Endothelial cell of umbilical vein (primary cell): ENCODE measurements at regions not wholly inside any gene's neighbourhood (a gene's known extent, or its start where the extent isn't known, plus 50 kb on each side); places are given as distances from the start of the nearest gene placed in this dataset.

ENCODE experiments used
- BruUV-seq: library from RNA; stranded (reverse); fragments of 400-500 nt; replicated peaks from 2 replicates; lab custom pipeline; 2021; lab: Mats Ljungman, UMichigan
- CTCF ChIA-PET: fragments of 300-600, 350-600 bp; sonication (Branson Sonifier 250); formaldehyde crosslinking; loops from one replicate; lab custom pipeline; 2021; ENCODE audit warnings: antibody characterized with exemption, inconsistent platforms; lab: Charles Lee
- POLR2A ChIA-PET: fragments of 300-600, 350-600 bp; sonication (Branson Sonifier 250); formaldehyde crosslinking; loops from one replicate; lab custom pipeline; 2021; ENCODE audit warnings: antibody characterized with exemption, inconsistent platforms; lab: Charles Lee
- DNase-seq: peaks from one replicate; pipeline ENCODE4 v3.0.0-alpha.2; 2011; ENCODE audit warnings: low read depth, low spot score
- FAIRE-seq: peaks from 2 replicates; lab custom pipeline; 2011; peaks lifted over from hg19 to GRCh38; lab: Jason Lieb, UNC
- H2AFZ ChIP-seq: 2 replicates; pipeline ENCODE4 v1.6.0; 2012; ENCODE audit warnings: low read depth, low read length, control low read depth, inconsistent platforms
- H3K27ac ChIP-seq: 2 replicates; pipeline ENCODE4 v1.5.1; 2011; ENCODE audit warnings: low read depth, mild to moderate bottlenecking, control low read depth, low read length, moderate library complexity; ENCODE audit not compliant: insufficient read depth
- H3K27me3 ChIP-seq, 2 experiments: 2 replicates each; pipeline versions ENCODE4 v1.6.0 to v1.6.1; 2011; ENCODE audit warnings: low read length in 2 of 2, mixed read lengths in 1 of 2; ENCODE audit not compliant: control insufficient read depth in 2 of 2, insufficient read depth in 2 of 2
- H3K36me3 ChIP-seq, 2 experiments: 2 replicates in 1 of 2; 3 replicates in 1 of 2; pipeline ENCODE4 v1.5.1; 2011; ENCODE audit warnings: low read length in 2 of 2, mild to moderate bottlenecking in 1 of 2, moderate library complexity in 1 of 2; ENCODE audit not compliant: control insufficient read depth in 2 of 2, insufficient read depth in 2 of 2; ENCODE audit errors: extremely low read depth in 1 of 2
- H3K4me1 ChIP-seq: 3 replicates; pipeline ENCODE4 v1.5.1; 2011; ENCODE audit warnings: mild to moderate bottlenecking, low read length; ENCODE audit not compliant: control insufficient read depth, insufficient read depth; ENCODE audit errors: extremely low read depth
- H3K4me2 ChIP-seq: 2 replicates; pipeline ENCODE4 v1.6.1; 2011; ENCODE audit warnings: low read length, control low read depth, mixed read lengths; ENCODE audit not compliant: insufficient read depth
- H3K4me3 ChIP-seq, 3 experiments: fragments of 200-600 bp in 1 of 3; sonication (generic), shearing (Covaris generic) in 1 of 3; replicated peaks in 1 of 3; 2 replicates each; pipeline ENCODE4 v1.5.1; 2011 to 2016; ENCODE audit warnings: control low read depth in 3 of 3, low read length in 3 of 3, mild to moderate bottlenecking in 2 of 3, inconsistent platforms in 1 of 3, low read depth in 1 of 3, moderate library complexity in 1 of 3; ENCODE audit not compliant: insufficient read depth in 1 of 3
- H3K79me2 ChIP-seq: 2 replicates; pipeline ENCODE4 v1.6.0; 2012; ENCODE audit warnings: low read length, inconsistent platforms; ENCODE audit not compliant: control insufficient read depth, insufficient read depth
- H3K9ac ChIP-seq: replicated peaks from 2 replicates; pipeline ENCODE3; 2011; ENCODE audit warnings: low read length, control low read depth; ENCODE audit not compliant: insufficient read depth; ENCODE audit errors: extremely low read depth
- H3K9me1 ChIP-seq: replicated peaks from 3 replicates; pipeline ENCODE4 v1.6.0; 2011; ENCODE audit warnings: mild to moderate bottlenecking, low read length; ENCODE audit not compliant: control insufficient read depth, insufficient read depth; ENCODE audit errors: extremely low read depth
- H3K9me3 ChIP-seq: replicated peaks from 2 replicates; pipeline ENCODE4 v1.5.1; 2012; ENCODE audit warnings: low read length, inconsistent platforms; ENCODE audit not compliant: control insufficient read depth, insufficient read depth
- H4K20me1 ChIP-seq: replicated peaks from 2 replicates; pipeline ENCODE3; 2011; ENCODE audit warnings: mild to moderate bottlenecking, low read length; ENCODE audit not compliant: control insufficient read depth, insufficient read depth; ENCODE audit errors: extremely low read depth
- EZH2 ChIP-seq: IDR thresholded peaks from 2 replicates; pipeline ENCODE4 v1.6.1; 2012; ENCODE audit warnings: borderline replicate concordance, low read depth, mild to moderate bottlenecking, moderate library complexity, low read length, inconsistent platforms; ENCODE audit not compliant: severe bottlenecking
- FOS ChIP-seq: IDR thresholded peaks from 2 replicates; pipeline ENCODE4 v1.6.1; 2011; ENCODE audit warnings: mild to moderate bottlenecking, low read length, moderate library complexity, borderline replicate concordance; ENCODE audit not compliant: insufficient read depth
- GATA2 ChIP-seq: IDR thresholded peaks from 2 replicates; pipeline ENCODE4 v1.7.0; 2011; ENCODE audit warnings: low read depth, mild to moderate bottlenecking, moderate library complexity, mixed read lengths, low read length; ENCODE audit not compliant: insufficient read length, insufficient read depth
- JUN ChIP-seq: IDR thresholded peaks from 2 replicates; pipeline ENCODE4 v1.6.1; 2011; ENCODE audit warnings: borderline replicate concordance, low read depth; ENCODE audit not compliant: insufficient read length, insufficient read depth
- MYC ChIP-seq: IDR thresholded peaks from one replicate; pipeline ENCODE4 v1.6.1; 2011; ENCODE audit warnings: mild to moderate bottlenecking, low read depth, low read length
- POLR2A ChIP-seq: IDR thresholded peaks from 2 replicates; pipeline ENCODE4 v1.6.1; 2012; ENCODE audit warnings: low read depth, mild to moderate bottlenecking, control low read depth, low read length
- POLR2AphosphoS5 ChIP-seq: IDR thresholded peaks from 2 replicates; pipeline ENCODE4 v1.6.1; 2012; ENCODE audit warnings: low read depth, mild to moderate bottlenecking, control low read depth, low read length, moderate library complexity; ENCODE audit not compliant: insufficient read depth
- dilution Hi-C: fragments of 300-500 bp; cut with MboI; formaldehyde crosslinking; loops from one replicate; pipeline ENCODE4 v1.15.0; 2019; ENCODE audit warnings: low sequenced_read_pairs; ENCODE audit not compliant: extremely low pct_ligation_motif_present
- intact Hi-C: fragments of 100-400 bp; cut with micrococcal nuclease; formaldehyde crosslinking; loops from one replicate; pipeline ENCODE4 v1.10.0; 2022
- TF ChIP-seq, protein P1 (sequence below), 2 donors: IDR thresholded peaks; 1 replicate in 1 of 2; 2 replicates in 1 of 2; pipeline ENCODE4 v1.5.1; 2011; ENCODE audit warnings: low read length in 2 of 2, mild to moderate bottlenecking in 2 of 2, moderate library complexity in 2 of 2, control low read depth in 1 of 2, inconsistent platforms in 1 of 2, low read depth in 1 of 2; ENCODE audit not compliant: insufficient read depth in 1 of 2; ENCODE audit errors: extremely low read depth in 1 of 2
- TF ChIP-seq, protein P2 (sequence below): IDR thresholded peaks from 2 replicates; pipeline ENCODE4 v1.6.1; 2011; ENCODE audit not compliant: insufficient read depth, insufficient read length

DNA sequence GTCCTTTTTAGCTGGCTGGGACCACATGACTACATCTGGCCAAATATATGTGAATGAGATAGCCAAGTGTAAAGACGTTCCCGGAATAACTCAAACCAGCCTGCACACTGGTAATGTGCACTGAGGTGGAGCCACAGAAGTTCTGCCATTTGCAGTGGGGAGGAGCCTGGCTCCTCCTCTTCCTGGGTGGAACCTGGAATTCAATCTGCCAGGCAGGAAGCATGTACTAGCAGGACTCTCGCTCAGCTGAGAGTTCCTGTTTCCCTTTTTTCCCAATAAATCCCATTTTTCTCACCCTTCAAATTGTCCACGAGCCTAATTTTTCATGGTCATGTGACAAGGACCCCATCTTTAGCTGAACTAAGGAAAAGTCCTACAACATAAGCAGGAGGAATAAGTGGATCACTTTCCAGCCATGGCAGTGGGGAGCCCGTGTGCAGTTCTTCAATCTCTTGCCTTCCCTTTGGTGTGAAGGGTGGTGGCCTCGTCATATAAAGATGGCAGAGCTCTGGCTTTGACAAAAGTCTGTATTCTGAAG, 183.2 kb downstream of the UXS1 start:
- H4K20me1 ChIP-seq, result no peaks in the 10 kb centered on the region
- no peak overlapping the region for H3K4me3 ChIP-seq
- no peaks in the 10 kb centered on the region for H3K9me3 ChIP-seq
- POLR2A ChIA-PET, result no interaction called here
- H3K27me3 ChIP-seq, result no peaks in the 10 kb centered on the region
- no peak overlapping the region for H3K4me2 ChIP-seq
- dilution Hi-C loops, result no loop called here
- no peak for TF ChIP-seq MYC
- no peak for TF ChIP-seq GATA2
- no peak for TF ChIP-seq JUN
- TF ChIP-seq EZH2, result no peak
- no peak for TF ChIP-seq FOS
- no peak for TF ChIP-seq POLR2AphosphoS5
- no peak for TF ChIP-seq POLR2A
- TF ChIP-seq, protein P1, sequence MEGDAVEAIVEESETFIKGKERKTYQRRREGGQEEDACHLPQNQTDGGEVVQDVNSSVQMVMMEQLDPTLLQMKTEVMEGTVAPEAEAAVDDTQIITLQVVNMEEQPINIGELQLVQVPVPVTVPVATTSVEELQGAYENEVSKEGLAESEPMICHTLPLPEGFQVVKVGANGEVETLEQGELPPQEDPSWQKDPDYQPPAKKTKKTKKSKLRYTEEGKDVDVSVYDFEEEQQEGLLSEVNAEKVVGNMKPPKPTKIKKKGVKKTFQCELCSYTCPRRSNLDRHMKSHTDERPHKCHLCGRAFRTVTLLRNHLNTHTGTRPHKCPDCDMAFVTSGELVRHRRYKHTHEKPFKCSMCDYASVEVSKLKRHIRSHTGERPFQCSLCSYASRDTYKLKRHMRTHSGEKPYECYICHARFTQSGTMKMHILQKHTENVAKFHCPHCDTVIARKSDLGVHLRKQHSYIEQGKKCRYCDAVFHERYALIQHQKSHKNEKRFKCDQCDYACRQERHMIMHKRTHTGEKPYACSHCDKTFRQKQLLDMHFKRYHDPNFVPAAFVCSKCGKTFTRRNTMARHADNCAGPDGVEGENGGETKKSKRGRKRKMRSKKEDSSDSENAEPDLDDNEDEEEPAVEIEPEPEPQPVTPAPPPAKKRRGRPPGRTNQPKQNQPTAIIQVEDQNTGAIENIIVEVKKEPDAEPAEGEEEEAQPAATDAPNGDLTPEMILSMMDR (IDR thresholded peaks at IDR 0.05; ENCODE audit: extremely low read depth in 1 of 2, insufficient read depth in 1 of 2, low read depth in 1 of 2, low read length in 2 of 2), result no peak
- TF ChIP-seq, protein P2, sequence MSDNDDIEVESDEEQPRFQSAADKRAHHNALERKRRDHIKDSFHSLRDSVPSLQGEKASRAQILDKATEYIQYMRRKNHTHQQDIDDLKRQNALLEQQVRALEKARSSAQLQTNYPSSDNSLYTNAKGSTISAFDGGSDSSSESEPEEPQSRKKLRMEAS, result no peak
- DNase-seq, result no peak
- H3K79me2 ChIP-seq, result no peaks in the 10 kb centered on the region
- no peaks in the 10 kb centered on the region for H3K9me1 ChIP-seq
- CTCF ChIA-PET, result no interaction called here
- no peaks in the 10 kb centered on the region for H3K36me3 ChIP-seq
- H3K9ac ChIP-seq, result no peak overlapping the region
- H2AFZ ChIP-seq, result no peak overlapping the region
- BruUV-seq, result no TSS peak
- intact Hi-C loops, result no loop called here
- H3K27ac ChIP-seq, result no peak overlapping the region
- no peaks in the 10 kb centered on the region for H3K4me1 ChIP-seq
- FAIRE-seq, result no peak
